NT2/D1 (cell line): ENCODE measurements at regions not wholly inside any gene's neighbourhood (a gene's known extent, or its start where the extent isn't known, plus 50 kb on each side); places are given as distances from the start of the nearest gene placed in this dataset.

Experiments used
- SUZ12 ChIP-seq: IDR thresholded peaks from 2 replicates; pipeline ENCODE4 v1.6.1; 2011; ENCODE audit not compliant: insufficient read length, insufficient read depth; ENCODE audit errors: extremely low read depth
- YY1 ChIP-seq: IDR thresholded peaks from 2 replicates; pipeline ENCODE4 v1.6.1; 2011; ENCODE audit not compliant: insufficient read length, insufficient read depth
- ZNF274 ChIP-seq: IDR thresholded peaks from 2 replicates; pipeline ENCODE4 v1.6.1; 2011; ENCODE audit warnings: mild to moderate bottlenecking, low read depth, low read length

- TF ChIP-seq YY1 (no peak), SUZ12 (no peak), ZNF274 (no peak)
Observed at GRCh38 chr10:128727114-128727513, 600.9 kb upstream of the MKI67 start.
